Kidney capillary endothelial cell (primary cell): ENCODE measurements at regions not wholly inside any gene's neighbourhood (a gene's known extent, or its start where the extent isn't known, plus 50 kb on each side); places are given as distances from the start of the nearest gene placed in this dataset.
A peak's percentile ranks its signal among the peaks of the same experiment; 100 is the strongest.
"Not testable (repeated sequence)": the region's sequence is repeated elsewhere in the genome, so short reads cannot be mapped to it uniquely, and the experiment has no call there.

Experiments used
- DNase-seq: peaks from one replicate; pipeline ENCODE4 v3.0.0-alpha.2; 2018; ENCODE audit warnings: low spot score

GRCh38 chr14:37650356-37651037, 55.1 kb downstream of the TTC6 start:
- no peak for DNase-seq

- DNase-seq: no peak
Measured at GRCh38 chr14:37652042-37652441, 56.6 kb downstream of the TTC6 start.

- no peak for DNase-seq
Measured at GRCh38 chr14:37655418-37655817, 60.0 kb downstream of the TTC6 start.

- no peak for DNase-seq
Measured at GRCh38 chr14:37658156-37658555, 62.7 kb downstream of the TTC6 start.

- no peak for DNase-seq
Measured at GRCh38 chr14:37663498-37663897, 68.1 kb downstream of the TTC6 start.

- DNase-seq: no peak
Measured at GRCh38 chr14:37665479-37665878, 70.0 kb downstream of the TTC6 start.

- DNase-seq: no peak
Measured at GRCh38 chr14:37665951-37666350, 70.5 kb downstream of the TTC6 start.

- no peak for DNase-seq
Measured at GRCh38 chr14:37668646-37669045, 73.2 kb downstream of the TTC6 start.

- DNase-seq: no peak
Measured at GRCh38 chr14:37669242-37669641, 73.8 kb downstream of the TTC6 start.

- no peak for DNase-seq
Measured at GRCh38 chr14:37673439-37673838, 78.0 kb downstream of the TTC6 start.

GRCh38 chr14:37678916-37679315, 83.5 kb downstream of the TTC6 start:
- no peak for DNase-seq

- DNase-seq: no peak
Measured at GRCh38 chr14:37681486-37681885, 86.1 kb downstream of the TTC6 start.

- DNase-seq: not testable (repeated sequence)
Measured at GRCh38 chr14:37692680-37693079, 97.3 kb downstream of the TTC6 start.

GRCh38 chr14:37693420-37693819, 98.0 kb downstream of the TTC6 start:
- not testable (repeated sequence) for DNase-seq

- DNase-seq: no peak
Measured at GRCh38 chr14:37695866-37696265, 100.4 kb downstream of the TTC6 start.

- DNase-seq: no peak
Measured at GRCh38 chr14:37697489-37698121, 102.2 kb downstream of the TTC6 start.

- no peak for DNase-seq
Measured at GRCh38 chr14:37698840-37699777, 103.7 kb downstream of the TTC6 start.

- DNase-seq: no peak
Measured at GRCh38 chr14:37707716-37708115, 112.3 kb downstream of the TTC6 start.

GRCh38 chr14:37708481-37708880, 113.1 kb downstream of the TTC6 start:
- no peak for DNase-seq

- peak; percentile 2 for DNase-seq
Measured at GRCh38 chr14:37709419-37710195, 114.2 kb downstream of the TTC6 start.

GRCh38 chr14:37711356-37711830, 116.0 kb downstream of the TTC6 start:
- no peak for DNase-seq
